Effector memory CD8-positive, alpha-beta T cell (primary cell): ENCODE measurements at regions not wholly inside any gene's neighbourhood (a gene's known extent, or its start where the extent isn't known, plus 50 kb on each side); places are given as distances from the start of the nearest gene placed in this dataset.

ENCODE experiments used
- ATAC-seq: fragments of 150-1000 bp; cut with Tn5 transposase; replicated peaks from 2 replicates; pipeline ENCODE4 v1.10.0; 2021; ENCODE audit warnings: mild to moderate bottlenecking, moderate library complexity
- DNase-seq, 3 experiments: peaks; one replicate each; pipeline ENCODE4 v3.0.0; 2021
- H3K27ac Mint-ChIP-seq, 2 donors: one replicate each; pipeline ENCODE4 v1.8.0; 2022; ENCODE audit warnings: mild to moderate bottlenecking in 2 of 2, mixed read lengths in 2 of 2, moderate library complexity in 2 of 2
- H3K27me3 Mint-ChIP-seq, 2 donors: one replicate each; pipeline ENCODE4 v1.8.0; 2022; ENCODE audit warnings: mixed read lengths in 2 of 2
- H3K36me3 Mint-ChIP-seq: one replicate; pipeline ENCODE4 v1.8.0; 2022; ENCODE audit warnings: mild to moderate bottlenecking, moderate library complexity, mixed read lengths; ENCODE audit not compliant: insufficient read depth
- H3K4me1 Mint-ChIP-seq, 2 donors: one replicate each; pipeline ENCODE4 v1.8.0; 2022; ENCODE audit warnings: low read depth in 2 of 2, mixed read lengths in 2 of 2
- H3K4me3 Mint-ChIP-seq, 2 donors: one replicate each; pipeline ENCODE4 v1.8.0; 2022; ENCODE audit warnings: mild to moderate bottlenecking in 2 of 2, mixed read lengths in 2 of 2, moderate library complexity in 2 of 2
- H3K9me3 Mint-ChIP-seq, 2 donors: one replicate each; pipeline ENCODE4 v1.8.0; 2022; ENCODE audit warnings: mixed read lengths in 2 of 2

DNA sequence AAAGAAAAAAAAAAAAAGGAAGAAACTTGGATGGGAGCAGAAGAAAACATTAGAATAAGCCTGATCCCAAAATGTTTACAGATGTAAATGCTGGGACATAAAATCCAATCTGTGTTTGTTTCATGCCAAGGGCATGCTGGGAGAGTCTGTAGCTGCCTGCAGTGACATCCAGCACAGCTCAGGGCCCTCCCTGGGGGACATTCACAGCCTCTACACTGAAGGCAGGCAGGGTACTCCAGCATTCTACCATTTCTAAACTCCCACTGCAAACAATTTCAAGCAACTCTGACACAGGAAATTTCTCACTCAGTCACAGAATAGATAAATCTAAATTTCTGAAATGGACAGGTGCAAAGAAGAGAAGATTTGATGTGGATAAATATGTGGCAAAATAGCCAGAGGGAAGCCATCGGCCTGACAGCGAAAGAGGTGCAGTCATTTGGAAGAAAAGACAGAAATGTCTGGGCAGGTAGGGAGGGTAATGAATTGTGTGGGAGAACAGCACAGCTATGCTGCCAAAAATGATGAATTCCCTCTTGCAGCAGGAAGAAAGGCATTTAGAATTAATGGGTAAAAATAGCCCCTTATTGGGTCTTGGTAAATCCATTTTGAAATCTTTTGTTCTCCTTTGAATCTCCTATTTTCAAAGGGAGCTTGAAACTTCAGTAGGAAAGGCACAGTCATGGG, 199.4 kb downstream of the MED10 start:
- Mint-ChIP-seq H3K27ac (no peak overlapping the region), H3K27me3 (peaks cover 0 to 26% of the 10 kb centered on the region in 2 donors), H3K9me3 (peaks cover 3 to 11% of the 10 kb centered on the region in 2 donors), H3K36me3 (no peaks in the 10 kb centered on the region), H3K4me1 (no peaks in the 10 kb centered on the region), H3K4me3 (no peak overlapping the region)
- ATAC-seq (no peak), DNase-seq (no peak)

DNA sequence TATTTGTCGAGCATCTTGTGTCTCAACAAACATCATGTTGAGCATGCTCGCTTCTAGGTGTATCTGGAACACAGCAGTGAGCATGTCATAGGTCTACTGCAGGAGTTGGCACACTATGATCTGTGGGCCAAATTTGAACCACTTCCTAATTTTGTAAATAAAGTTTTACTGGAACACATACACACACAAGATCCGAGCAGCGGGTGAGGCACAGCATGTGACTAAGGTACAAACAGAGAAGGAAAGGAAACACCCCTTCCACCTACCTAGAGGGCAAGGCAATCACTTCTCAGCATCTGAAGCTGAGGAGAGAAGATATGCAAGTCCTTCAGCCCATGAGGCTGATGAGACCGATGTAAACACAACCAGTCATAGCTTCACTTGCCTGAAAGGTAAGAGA, 200.4 kb downstream of the MED10 start:
- no peak overlapping the region for H3K4me3 Mint-ChIP-seq
- H3K9me3 Mint-ChIP-seq = peaks cover 3 to 11% of the 10 kb centered on the region in 2 donors
- DNase-seq (no peak), ATAC-seq (no peak)
- no peak overlapping the region for H3K27ac Mint-ChIP-seq
- H3K4me1 Mint-ChIP-seq = no peaks in the 10 kb centered on the region
- H3K27me3 Mint-ChIP-seq = peaks cover 0 to 26% of the 10 kb centered on the region in 2 donors
- no peaks in the 10 kb centered on the region for H3K36me3 Mint-ChIP-seq

DNA sequence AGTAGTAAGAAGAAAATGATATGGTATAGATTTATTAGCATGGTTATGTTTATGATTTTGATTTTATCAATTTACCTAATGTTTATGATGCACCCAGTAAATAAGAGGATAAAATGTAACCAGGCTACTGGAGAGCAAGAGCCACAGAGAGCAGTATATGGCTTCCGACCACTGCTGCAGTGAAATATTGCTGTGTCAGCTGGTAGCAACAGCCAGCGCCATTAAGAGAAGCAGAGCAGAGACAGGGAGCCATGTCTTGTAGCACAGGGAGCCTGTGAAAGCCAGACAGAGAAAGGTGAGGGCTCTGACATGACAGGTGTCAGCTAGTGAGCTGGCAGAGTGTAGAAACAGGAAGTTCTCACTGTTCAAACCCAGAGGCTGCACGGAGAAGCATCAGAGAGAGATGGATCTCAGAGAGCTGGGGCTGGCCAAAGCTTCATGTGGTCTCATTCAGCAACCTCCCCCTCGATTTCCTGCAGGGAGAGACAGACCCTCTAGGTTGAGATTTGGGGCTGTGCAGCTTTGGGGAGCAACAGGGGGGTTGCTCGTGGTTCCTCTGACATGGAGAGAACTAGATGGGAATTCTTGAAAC, 202.1 kb downstream of the MED10 start:
- Mint-ChIP-seq H3K9me3 (peaks cover 3 to 11% of the 10 kb centered on the region in 2 donors), H3K27ac (no peak overlapping the region), H3K4me1 (no peaks in the 10 kb centered on the region), H3K36me3 (no peaks in the 10 kb centered on the region), H3K4me3 (no peak overlapping the region), H3K27me3 (peaks cover 0 to 20% of the 10 kb centered on the region in 2 donors)
- DNase-seq = no peak
- ATAC-seq = no peak

DNA sequence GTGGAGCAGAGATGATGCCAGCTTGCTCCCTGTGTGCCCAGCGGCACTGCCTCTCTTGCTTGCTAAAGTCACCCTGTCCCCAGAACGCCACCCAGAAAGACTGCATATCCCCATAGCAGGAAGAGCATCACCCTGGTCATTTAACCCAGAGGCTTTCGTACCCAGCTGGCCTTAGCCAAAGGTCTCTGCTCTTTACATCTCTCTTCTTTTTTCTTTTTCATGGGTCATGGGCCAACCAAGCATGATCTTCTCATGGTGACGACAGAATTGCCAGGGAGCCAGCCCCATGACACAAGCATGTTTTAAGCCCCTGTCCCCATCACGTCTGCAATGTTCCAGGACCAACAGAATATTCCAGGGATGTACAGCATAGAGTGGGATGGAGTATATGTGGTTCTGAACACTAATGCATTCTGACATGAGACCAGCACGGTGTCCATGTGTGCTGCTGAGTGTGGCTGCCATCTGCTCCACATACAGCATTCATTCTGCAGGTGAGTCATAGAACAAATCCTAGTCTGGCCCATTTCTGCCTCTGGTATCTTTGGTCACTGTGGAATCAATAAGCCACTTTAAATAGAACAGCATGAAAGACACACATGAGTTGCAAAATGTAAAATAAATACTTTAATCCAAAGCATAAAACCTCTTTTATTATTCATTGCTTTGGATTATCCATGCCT, 203.0 kb downstream of the MED10 start:
- Mint-ChIP-seq H3K4me1 (no peaks in the 10 kb centered on the region), H3K27ac (no peak overlapping the region), H3K27me3 (peaks cover 0 to 11% of the 10 kb centered on the region in 2 donors), H3K36me3 (no peaks in the 10 kb centered on the region), H3K9me3 (peaks cover 3 to 11% of the 10 kb centered on the region in 2 donors), H3K4me3 (no peak overlapping the region)
- DNase-seq (no peak), ATAC-seq (no peak)

DNA sequence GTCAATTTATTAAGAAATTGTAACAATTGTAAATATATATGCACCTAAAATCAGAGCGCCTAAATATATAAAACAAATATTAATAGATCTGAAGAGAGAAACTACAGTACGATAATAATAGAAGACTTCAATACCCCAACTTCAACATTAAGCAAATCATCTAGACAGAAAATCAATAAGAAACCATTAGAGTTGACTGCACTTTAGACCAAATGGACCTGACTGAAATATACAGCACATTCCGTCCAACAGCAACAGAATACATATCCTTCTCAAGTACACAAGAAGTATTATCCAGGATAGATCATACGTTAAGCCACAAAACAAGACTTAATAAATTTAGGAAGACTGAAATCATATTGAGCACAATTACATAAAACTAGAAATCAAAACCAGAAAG, 208.7 kb downstream of the MED10 start:
- H3K36me3 Mint-ChIP-seq = no peaks in the 10 kb centered on the region
- no peaks in the 10 kb centered on the region for H3K4me1 Mint-ChIP-seq
- H3K27ac Mint-ChIP-seq = no peak overlapping the region
- H3K27me3 Mint-ChIP-seq = no peaks in the 10 kb centered on the region
- no peak overlapping the region for H3K4me3 Mint-ChIP-seq
- H3K9me3 Mint-ChIP-seq = peaks cover 2 to 11% of the 10 kb centered on the region in 2 donors
- ATAC-seq (no peak), DNase-seq (no peak)

DNA sequence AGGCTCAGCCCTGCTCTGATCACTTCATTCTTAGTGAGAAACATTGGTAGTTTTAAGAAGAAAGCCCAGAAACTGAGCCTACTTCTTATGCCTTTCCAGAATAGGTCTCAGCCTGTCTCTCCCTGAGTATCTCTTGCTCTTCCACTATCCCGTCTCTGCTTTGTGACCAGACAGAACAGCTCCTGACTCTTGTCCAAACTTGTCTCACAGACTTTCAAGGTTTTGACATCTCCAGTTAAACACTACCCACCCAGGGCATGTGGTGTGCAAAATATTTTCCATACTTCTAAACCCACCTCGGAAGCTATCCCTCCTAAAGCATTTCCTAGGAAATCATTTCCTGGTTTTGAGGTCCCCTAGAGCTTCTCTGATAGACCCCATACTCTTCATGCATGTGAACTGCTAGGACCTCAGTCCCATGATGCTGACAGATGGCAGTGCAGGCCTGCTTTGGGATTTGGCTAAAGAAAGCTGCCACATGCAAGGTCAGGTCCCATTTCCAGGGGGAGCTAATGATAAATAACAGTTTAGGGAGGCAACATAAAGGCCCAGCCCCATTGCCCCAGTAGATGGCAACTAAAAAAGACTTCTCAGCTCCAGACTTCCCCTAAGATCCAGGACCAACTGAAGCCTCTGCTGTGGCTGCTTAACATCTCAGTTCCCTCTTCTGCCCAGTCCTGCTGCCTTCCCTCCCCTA, 211.5 kb downstream of the MED10 start:
- no peaks in the 10 kb centered on the region for H3K36me3 Mint-ChIP-seq
- H3K27ac Mint-ChIP-seq = no peak overlapping the region
- peaks cover 0 to 8% of the 10 kb centered on the region in 2 donors for H3K27me3 Mint-ChIP-seq
- no peak for ATAC-seq
- H3K9me3 Mint-ChIP-seq = peaks cover 2 to 11% of the 10 kb centered on the region in 2 donors
- H3K4me1 Mint-ChIP-seq = no peaks in the 10 kb centered on the region
- no peak for DNase-seq
- no peak overlapping the region for H3K4me3 Mint-ChIP-seq

DNA sequence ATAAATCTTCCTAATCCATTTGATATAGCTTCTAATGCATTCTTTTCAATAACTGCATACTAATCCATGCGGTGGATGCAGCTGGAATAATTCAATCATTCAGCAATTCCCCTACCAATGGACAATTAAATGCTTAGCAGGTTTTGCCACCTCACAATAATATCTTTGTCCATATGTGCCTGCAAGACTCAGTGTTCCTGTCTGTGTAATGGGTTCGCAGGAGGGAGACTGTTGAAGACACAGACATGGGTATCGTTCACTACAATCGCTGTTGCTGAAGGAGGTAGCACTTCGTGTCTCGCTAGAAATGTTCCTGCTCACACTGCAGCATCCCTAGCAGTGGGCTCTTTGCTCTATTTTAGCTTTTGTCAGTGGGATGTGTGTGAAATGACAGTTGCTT, 214.4 kb downstream of the MED10 start:
- Mint-ChIP-seq H3K36me3 (peaks cover 3% of the 10 kb centered on the region), H3K4me3 (no peak overlapping the region), H3K27ac (no peak overlapping the region), H3K9me3 (peaks cover 2 to 11% of the 10 kb centered on the region in 2 donors), H3K27me3 (peaks cover 0 to 8% of the 10 kb centered on the region in 2 donors), H3K4me1 (no peaks in the 10 kb centered on the region)
- DNase-seq = no peak
- ATAC-seq = no peak

DNA sequence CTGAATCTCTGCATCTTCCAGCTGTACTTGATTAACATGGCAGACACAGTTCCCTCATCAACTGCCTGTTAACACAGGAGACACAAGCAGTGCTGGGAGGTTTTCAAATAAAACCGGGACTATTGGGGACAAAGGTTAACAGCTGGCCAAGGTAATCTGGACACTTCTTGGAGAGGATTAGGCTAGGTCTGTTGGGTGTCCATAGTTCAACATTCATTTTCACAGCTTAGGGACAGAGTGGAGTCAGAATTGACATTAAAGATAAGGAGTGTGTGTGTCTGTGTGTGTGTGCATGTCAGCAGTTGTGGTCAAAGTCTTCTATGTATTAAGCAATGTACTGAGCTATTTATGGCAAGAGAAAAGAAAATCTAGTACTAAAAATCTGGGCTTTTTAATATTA, 216.2 kb downstream of the MED10 start:
- Mint-ChIP-seq H3K9me3 (peaks cover under 1 to 7% of the 10 kb centered on the region in 2 donors), H3K27ac (no peak overlapping the region), H3K4me3 (no peak overlapping the region), H3K4me1 (no peaks in the 10 kb centered on the region), H3K36me3 (peaks cover 3% of the 10 kb centered on the region), H3K27me3 (peaks cover 0 to 8% of the 10 kb centered on the region in 2 donors)
- DNase-seq (no peak), ATAC-seq (no peak)

DNA sequence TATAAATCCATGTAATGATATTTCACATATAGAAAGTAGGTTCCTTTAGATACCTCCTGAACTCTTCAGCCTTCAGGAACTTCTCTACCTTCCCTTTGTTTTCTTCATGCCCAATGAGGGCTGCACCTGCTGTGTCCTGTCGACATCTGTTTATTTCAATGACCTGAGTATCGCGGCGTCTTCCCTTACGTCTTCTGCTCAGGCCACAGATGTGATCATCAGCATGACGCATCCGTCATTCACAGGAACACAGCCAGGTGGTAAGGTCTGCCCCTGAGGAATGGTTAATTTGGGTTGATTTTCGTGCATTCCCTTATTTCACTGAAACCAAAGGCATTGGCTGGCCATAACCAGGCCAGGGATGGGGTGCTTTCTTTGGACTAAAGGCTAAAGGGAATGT, 217.1 kb downstream of the MED10 start:
- Mint-ChIP-seq H3K36me3 (peaks cover 3% of the 10 kb centered on the region), H3K27ac (no peak overlapping the region), H3K4me3 (no peak overlapping the region), H3K4me1 (no peaks in the 10 kb centered on the region), H3K9me3 (no peaks in the 10 kb centered on the region), H3K27me3 (peaks cover 0 to 8% of the 10 kb centered on the region in 2 donors)
- no peak for DNase-seq
- ATAC-seq = no peak

DNA sequence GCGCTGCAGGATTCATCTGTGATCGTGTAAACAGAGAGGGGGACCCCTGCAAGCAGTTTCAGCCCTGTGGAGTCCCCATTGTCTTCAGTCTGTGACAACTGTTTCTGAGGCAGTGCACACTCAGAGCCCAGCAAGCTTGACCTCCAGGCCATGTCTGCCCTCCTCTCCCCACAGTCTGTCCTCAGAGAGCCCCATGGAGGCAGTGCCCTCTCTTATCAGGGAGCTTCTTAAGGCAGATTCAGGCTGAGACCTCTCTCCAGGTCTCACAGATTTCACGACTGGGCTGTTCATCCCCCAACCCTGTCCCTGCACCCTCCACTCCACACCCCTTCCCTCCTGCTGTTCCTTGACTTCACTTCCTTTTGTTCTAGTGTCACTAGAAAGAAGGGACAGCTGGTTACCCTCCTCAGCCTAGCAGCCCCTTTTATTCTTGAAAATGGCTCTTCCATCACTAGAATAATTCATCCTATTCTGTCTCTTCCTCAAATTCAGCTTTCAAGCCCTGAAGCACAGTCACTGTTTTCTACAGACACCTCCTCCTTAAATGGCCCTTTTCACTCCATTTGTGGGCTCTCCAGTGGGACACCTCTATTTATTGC, 218.4 kb downstream of the MED10 start:
- Mint-ChIP-seq H3K36me3 (peaks cover 3% of the 10 kb centered on the region), H3K27me3 (peaks cover 0 to 8% of the 10 kb centered on the region in 2 donors), H3K27ac (no peak overlapping the region), H3K9me3 (no peaks in the 10 kb centered on the region), H3K4me1 (no peaks in the 10 kb centered on the region), H3K4me3 (no peak overlapping the region)
- no peak for ATAC-seq
- no peak for DNase-seq

DNA sequence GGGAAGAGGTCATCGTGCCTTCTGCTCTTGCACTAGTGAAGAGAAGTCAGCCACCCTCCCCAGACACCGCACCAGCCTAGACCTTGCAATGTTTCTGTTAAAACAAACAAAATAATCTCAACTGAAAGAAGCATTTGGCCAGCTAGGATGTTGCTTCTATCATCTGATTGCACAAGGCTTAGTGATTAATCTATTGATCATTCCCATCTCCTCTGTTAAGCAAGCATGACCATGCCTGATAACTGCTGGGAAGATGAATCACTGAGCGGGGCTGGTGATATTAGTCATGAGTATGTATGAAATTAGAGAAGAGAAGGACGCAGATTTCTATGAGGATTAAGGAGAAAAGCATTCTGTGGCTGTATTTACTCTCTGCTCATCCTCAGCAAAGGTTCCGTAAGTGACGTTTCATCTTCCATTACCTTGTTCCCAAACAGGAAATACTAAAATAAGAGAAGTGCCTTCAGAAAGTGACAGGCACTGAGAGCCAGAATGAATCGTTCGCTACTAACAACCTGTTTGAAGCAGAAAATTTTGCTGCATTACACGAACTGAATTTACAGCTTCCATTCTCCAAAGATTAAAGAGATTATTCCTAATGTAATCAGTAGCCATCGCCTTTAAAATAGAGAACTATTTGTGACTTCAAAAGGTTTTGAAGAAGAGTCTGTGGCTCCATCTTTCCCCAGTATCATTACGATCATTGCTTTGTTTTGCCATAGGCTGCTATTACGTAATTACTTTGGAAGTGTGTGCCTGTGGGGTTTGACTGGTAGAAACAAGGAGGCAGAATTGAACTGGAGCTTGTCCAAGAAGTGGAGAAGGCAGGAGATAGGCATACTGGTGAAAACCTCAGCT, 219.1 kb downstream of the MED10 start:
- ATAC-seq = no peak
- H3K27ac Mint-ChIP-seq = no peak overlapping the region
- H3K9me3 Mint-ChIP-seq = no peaks in the 10 kb centered on the region
- peaks cover 0 to 4% of the 10 kb centered on the region in 2 donors for H3K27me3 Mint-ChIP-seq
- H3K36me3 Mint-ChIP-seq = peaks cover 3% of the 10 kb centered on the region
- no peak for DNase-seq
- H3K4me1 Mint-ChIP-seq = no peaks in the 10 kb centered on the region
- no peak overlapping the region for H3K4me3 Mint-ChIP-seq

DNA sequence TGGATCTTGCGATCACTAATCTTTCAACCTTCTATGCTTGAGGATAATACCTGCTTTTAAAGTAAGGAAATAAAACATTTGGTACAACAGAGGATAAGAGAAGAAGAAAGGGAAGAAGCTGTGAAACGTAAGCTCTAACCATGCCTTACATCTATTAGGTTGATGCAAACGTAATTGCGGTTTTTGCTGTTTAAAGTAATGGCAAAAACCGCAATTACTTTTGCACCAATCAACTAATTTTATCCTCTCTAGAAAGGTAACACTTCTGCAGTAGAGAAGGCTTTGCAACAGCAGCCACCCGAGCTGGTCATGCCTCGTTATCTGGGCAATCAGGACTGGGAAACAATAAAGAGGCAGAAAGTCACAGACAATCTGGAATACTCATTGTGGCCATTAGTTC, 224.1 kb downstream of the MED10 start:
- no peak for ATAC-seq

More for the DNA sequence above, 224.1 kb downstream of the MED10 start:
- DNase-seq = no peak
- H3K9me3 Mint-ChIP-seq = no peaks in the 10 kb centered on the region
- H3K4me1 Mint-ChIP-seq = no peaks in the 10 kb centered on the region
- no peaks in the 10 kb centered on the region for H3K27me3 Mint-ChIP-seq
- H3K4me3 Mint-ChIP-seq = no peak overlapping the region
- H3K27ac Mint-ChIP-seq = no peak overlapping the region
- H3K36me3 Mint-ChIP-seq = no peaks in the 10 kb centered on the region
